GM19452 (cell line): ENCODE measurements at regions not wholly inside any gene's neighbourhood (a gene's known extent, or its start where the extent isn't known, plus 50 kb on each side); places are given as distances from the start of the nearest gene placed in this dataset.
"Not testable (repeated sequence)": the region's sequence is repeated elsewhere in the genome, so short reads cannot be mapped to it uniquely, and the experiment has no call there.

ENCODE experiments used
- ATAC-seq: cut with Tn5 transposase; IDR thresholded peaks from one replicate; pipeline ENCODE4 v1.9.1; 2021; ENCODE audit not compliant: unreplicated experiment

DNA sequence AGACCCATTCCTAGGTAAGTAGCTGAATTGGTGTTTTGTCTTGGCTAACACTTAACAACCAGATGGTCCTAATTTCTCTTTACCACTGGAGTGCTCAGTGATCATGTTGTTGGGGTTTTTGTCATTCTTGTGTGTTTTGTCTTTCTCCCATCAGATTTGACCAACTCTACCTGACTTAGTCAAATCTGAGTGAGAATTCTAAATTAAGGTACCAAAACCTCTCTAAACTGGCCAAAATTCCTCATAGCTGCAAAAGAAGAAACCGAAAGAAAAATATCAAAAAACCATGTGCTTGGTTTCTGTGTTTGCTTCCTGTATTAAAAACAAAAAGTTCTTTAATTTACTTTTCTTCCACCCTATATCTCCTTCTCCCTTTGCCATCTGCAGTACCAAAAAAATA lies 350.7 kb upstream of the SPHKAP start:
- no peak for ATAC-seq

DNA sequence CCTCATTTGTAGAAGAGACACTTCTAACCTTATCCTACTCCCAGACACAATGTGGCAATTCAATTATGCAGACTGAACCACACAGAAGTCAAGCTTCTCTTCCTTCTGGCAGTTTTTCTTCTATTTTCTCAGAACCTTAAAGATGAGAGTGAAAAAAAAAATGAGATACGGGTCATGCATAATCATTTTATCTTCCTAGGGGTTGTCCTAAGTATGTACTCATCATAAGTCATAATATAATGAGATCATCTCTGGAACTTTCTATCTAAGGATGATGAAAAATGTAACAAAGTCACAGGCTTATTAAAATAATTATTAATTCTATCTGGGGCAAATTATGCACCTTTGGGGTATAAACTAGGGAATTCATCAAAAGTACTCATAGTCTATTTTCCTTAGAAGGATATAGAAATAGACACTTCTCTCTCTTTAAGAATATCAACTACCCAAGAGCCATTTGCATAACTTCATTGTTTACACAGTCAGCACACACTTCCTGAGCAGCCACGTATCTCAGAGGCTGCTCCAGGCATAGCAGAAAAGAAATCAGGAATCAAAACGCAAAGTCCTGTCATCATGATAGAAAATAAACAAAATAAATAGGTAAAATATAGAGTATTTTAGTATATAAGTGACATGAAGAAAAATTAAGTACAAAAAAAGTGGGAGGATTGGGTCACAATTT lies 345.9 kb upstream of the SPHKAP start:
- no peak for ATAC-seq

DNA sequence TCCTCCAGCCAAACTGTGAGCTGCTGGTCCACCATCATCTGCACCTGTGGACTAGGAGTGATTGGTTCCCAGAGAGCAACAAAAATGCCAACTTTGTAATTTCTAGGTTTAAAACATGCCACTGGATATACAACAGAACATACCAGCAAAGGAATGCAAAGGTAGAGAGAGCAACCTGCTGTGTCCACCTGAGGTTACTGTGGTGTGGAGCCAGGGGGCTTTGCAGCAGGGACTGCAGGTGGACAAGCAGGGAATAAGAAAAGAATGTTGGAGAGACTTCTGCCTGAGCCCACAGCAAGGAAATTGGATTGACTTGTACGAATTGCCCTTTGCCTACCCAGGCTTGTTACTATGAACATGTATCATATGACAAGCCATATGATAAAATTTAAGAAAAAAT lies 345.2 kb upstream of the SPHKAP start:
- no peak for ATAC-seq

DNA sequence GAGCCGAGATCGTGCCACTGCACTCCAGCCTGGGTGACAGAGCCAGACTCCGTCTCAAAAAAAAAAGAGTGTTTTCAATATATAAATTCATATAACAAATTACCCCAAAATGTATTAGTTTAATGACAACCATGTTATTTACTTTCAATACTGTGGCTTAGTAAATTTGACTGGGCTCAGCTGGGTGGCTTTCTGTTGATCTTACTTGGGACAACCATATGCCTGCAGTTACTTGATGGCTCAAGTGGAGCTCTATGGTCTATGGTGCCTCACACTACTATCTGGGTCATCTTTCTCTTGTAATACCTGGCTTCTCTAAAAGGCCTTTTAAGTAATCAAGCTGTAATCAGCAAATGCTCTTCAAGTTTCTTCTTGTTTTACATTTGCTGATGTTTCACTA lies 341.5 kb upstream of the SPHKAP start:
- ATAC-seq: no peak

DNA sequence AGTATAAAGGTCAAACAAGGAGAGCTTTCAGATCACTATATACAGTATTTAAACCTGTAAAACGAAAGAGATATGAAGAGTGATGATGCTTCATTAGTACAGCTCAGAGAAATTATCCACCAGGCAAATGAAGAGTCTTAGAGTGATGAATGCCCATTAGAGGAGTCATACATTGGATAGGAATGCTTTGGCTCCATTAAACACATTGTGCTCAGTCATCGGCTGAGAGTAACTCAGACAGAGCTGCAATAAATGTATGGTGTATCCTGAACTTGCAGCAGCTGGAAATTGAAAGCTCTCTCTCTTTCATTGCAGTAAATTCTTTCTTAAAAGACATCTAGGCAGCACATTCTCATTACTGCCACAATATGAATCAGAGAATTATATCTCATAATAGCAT lies 340.8 kb upstream of the SPHKAP start:
- ATAC-seq: no peak

DNA sequence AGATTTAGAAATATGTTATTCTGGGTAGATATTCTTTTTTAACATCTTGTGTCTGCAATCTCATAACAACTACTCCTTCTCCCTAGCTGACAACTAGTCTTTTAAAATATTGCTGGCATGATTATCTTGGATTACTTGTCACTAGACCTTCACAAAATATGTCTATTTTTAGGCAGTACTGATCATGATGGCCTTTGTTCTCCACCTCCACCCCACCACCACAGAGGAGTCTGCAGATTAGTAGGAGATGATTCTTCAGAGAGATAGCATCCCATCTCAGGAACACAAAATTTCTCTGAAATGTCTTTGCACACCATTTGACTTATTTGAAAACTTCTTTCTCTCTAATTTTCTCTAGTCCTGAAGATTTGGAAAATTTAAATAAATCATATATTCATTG lies 338.1 kb upstream of the SPHKAP start:
- ATAC-seq: no peak

DNA sequence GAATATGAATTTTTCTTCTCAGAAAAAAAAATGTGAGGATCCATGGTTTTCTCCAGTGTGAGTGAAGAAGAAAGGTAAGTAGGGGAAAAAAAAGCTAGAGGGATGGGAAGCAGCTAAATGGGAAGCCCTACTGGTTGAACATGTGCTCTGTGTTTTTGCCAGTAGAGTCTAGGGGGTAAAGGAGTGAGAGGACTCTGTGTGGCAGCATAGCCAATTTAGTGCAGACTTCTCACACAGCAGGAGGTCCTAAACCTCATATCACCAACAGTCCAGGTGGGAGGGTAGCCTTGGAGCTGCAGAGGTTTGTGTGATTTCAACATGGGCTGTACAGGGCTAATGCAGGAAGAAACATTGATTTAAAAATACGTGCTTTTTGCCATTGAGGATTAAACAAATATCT lies 334.5 kb upstream of the SPHKAP start:
- no peak for ATAC-seq

DNA sequence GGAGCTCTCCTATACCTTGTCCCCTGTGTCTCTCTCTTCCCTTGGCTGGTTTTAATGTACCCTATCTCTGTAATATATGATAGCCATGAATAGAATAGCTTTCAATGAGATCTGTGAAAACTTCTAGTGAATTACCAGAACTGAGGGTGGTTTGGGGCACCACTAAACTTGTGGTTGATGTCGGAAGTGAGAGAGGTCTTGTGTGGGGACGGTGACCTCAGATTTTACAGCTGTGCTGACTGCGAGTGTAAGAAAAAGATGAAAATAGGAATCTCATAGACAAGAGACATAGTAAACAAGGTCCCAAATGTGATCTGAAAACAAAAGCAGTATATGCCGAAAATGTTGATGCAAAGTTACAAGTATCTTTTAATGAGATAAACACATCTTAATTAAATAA lies 332.0 kb upstream of the SPHKAP start:
- ATAC-seq: not testable (repeated sequence)

DNA sequence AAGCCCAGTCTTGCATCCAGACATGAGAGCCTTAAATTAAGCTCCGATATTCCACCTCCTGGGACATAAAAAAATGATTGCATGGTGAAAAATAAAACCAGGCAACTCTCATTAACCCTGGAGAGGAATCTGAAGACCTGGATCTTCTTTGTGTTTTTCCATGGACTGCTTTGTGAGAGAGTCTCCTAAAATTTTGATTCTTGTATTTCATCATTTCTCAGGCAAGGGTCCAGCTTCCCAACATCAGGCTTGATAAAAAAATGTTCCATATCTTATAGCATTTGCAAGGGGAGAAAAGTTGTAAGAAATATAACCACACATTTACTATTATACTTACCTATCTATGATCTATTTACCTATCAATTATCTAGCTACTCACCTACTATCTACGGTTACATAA lies 327.5 kb upstream of the SPHKAP start:
- ATAC-seq: no peak

DNA sequence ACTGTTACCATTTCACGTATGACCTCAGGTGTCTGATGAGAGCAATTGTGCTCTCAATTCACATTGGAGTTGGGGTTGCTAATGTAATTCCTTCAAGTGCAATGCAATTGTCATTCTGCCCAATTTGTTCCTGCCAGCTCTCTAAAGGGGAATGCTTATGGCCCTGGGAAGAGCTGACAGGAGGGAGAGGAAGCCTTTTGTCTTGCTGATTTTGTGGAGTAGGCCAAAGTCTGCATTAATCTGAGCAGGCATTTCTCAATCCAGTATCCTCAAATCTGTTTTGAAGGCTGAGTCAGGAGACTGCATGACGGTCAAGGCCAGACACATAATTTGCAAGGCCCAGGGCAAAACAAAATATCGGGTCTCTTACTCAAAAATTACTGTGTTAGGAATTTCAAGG lies 326.4 kb upstream of the SPHKAP start:
- no peak for ATAC-seq

DNA sequence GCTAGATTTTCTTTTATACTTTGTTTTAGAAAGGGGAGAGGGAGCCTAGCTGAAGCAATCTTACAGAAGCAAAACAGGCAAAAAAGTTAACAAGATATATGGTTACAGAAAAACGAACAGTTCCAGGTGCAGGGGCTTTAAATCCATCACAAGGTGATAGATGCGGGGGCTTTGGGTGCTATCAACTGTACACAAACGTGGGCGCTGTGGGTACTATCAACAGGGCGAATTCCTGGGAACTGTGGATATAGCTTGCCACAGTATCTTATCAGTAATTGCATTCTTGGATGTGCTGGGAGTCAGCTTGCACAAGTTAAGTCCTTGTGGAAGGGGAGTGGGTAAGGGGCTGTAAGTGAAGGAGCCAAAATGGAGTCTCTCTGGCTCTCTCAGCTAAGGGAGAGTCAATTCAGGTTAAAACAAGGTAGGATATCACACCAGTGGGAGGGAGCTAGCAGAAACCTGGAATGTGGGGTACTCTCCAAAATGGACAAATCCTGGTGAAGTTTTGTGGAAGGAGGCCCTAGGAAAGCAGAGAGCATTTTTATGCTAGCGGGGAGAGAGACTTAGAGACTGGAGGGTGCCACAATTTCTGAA lies 325.8 kb upstream of the SPHKAP start:
- ATAC-seq: no peak

DNA sequence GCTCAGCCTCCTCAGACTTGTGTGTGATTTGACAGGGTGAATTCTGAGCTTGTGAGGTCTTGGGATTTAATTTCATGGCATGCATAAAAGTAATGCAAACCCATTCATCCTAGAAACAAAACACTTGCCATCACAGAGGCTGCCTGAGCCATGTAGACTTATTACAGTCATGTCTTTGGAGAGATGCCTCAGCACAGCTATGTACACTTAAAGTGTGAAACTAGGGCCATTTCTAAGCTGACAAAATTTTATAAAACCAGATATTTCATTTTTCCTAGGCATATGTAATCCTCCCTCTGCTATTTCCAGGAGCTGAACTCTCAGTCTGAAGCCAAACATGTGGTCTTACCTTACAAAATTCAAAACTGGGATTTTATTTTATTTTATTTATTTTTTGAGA lies 322.2 kb upstream of the SPHKAP start:
- no peak for ATAC-seq

DNA sequence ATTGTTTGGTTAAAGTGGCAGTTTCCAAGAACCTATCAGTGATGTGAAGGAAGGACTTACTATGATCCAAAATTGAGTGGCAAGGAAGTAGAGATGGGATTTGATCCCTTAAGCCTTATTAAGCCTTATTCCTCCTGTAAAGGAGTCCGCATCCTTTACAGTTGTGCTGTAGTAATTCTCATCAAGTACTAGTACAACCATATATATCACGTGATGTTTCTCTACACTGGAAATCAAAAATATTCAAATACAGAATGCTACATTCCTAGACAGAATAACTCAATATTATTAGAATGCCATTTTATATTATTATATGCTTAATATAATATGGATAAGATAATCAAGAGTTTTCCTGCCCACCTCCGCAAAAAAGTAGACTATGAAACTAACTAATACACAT lies 312.4 kb upstream of the SPHKAP start:
- ATAC-seq: no peak

DNA sequence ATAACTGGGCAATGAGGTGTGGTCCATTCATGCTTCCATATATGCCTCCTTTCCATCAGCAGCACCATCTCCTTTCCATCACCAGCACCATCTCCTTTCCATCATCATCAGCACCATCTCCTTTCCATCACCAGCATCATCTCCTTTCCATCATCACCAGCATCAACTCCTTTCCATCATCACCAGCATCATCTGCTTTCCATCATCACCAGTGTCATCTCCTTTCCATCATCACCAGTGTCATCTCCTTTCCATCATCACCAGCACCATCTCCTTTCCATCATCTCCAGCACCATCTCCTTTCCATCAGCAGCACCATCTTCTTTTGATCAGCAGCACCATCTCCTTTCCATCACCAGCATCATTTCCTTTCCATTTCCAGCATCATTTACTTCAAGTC lies 297.5 kb upstream of the SPHKAP start:
- ATAC-seq: no peak

DNA sequence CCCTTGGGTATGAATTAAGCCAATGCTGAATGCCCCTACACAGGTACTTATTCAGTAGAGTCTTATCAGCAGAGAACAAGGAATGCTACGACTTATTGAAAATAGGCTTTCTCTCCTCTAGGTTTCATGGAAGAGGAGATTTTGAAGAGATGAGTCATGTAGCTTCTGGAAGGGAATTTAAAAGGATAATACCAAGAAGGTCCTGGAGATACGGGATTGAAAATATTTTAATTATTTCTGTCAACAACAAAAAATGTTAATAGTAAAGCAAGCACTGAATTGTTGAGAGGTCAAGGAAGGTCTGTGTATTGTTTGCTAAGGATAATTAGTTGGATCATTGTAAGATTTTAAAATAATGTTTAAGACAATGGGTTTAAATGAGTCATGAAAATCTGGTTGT lies 293.0 kb upstream of the SPHKAP start:
- ATAC-seq: no peak

DNA sequence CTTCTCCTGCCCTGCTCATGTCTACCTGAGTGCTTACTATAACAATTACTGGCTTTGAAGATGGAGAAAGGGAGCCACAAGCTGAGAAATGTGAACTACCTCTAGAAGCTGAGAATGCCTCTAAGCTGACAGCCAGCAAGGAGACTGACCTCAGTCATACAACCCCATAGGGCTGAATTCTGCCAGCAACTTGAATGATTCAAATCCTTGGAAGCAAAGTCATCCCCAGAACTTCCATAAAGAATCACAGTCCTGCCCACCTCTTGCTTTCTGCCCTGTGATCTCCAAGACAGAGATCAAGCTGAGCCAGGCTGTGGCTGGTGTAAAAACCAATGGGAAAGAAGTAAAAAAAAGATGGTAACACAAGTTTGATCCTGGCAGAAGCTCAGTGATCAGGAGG lies 288.2 kb upstream of the SPHKAP start:
- ATAC-seq: no peak

DNA sequence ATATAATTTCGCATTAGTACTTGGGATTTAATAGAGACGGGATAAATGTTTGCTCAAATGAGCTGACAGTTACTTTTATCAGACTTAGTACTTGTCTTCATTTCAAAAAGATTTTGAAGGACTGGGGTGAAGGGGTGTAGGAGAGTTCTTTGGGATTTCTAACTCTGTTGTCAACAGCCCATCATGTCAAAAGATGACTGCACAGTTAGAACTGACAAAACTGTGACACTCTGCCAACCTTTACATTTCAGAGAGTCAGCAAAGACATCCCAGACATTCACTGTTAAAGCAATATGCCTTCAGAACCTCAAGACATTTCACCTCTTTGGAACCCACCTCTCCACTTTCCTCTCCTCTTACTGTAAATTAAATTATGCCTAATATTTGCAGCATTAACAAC lies 285.4 kb upstream of the SPHKAP start:
- no peak for ATAC-seq

DNA sequence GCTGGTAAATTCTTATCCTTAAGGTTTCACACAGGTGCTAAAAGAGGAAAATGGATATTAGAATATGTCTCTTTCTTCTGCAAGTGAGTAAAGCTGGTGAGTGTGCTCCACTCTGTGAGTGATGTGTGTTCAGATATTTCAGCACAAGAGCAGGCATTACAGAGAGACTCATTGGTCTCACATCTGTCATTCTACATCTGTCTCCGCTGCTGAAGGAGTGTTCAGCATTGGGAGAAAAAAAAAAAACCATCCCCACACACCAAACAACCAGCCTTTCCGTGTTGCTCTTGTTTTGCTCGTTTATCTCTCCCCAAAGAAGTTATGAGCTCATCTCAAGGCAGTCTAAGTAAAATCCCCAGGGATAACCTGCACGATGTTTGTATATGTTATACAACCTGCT lies 283.9 kb upstream of the SPHKAP start:
- ATAC-seq: no peak

DNA sequence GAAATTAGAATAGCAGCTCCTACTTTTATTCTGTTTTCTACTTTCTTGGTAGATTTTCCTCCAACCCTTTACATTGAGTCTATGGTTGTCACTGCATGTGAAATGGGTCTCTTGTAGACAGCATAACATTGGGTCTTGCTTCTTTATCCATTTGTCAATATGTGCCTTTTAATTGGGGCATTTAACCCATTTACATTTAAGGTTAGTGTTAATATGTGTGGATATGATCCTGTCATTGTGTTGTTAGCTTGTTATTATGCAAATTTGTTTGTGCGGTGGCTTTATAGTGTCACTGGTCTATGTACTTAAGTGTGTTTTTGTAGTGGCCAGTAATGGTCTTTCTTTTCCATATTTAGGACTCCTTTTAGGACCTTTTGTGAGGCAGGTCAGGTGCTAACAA lies 276.9 kb upstream of the SPHKAP start:
- no peak for ATAC-seq

DNA sequence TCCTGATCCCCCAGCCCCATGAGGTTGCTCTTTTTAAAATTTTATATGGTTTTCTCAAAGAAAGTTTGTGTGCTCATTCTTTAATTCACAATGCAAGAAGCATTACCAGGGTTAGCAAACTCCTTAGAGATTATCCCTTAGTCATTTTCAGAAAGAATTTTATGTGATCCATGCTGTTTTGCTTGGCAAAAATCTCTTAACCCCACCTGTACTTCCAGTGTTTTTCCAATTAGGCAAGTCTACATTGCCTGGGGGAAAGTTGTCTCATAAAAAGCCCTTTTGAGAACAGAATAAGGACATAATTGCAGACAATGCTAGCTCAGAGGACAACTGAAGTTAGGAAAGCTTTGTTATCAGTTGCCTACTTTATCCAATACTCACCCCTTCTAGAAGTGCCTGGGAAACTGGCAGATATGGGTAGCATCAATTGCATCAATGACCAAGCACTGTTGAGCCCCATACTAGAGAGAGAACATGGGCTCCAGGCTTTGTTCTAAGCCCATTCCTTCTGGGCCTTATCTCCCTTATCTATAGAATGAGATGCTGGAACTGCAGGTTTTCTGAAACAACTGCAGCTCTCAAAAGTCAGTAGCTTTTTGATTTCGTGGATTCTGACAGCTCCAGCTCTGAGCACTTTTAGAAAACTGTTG lies 265.9 kb upstream of the SPHKAP start:
- no peak for ATAC-seq

DNA sequence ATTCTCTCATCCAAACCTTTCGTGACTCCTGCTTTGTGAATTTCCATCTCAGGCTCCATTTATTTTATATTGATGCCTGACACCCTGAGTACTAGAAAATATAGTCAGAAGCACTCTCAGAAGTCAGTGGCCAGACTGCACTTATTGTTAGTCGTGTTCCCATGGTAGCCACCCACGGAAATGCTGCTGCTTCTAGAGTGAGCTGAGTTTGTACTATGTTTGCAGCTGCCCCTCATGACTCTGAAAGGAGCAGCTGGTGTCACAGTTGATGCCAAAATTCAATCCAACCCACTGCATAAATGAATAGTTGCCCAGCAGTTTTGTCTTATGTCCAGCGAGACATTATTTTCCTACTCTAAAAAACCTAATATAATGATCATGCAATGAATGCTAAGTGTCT lies 265.2 kb upstream of the SPHKAP start:
- ATAC-seq: no peak

DNA sequence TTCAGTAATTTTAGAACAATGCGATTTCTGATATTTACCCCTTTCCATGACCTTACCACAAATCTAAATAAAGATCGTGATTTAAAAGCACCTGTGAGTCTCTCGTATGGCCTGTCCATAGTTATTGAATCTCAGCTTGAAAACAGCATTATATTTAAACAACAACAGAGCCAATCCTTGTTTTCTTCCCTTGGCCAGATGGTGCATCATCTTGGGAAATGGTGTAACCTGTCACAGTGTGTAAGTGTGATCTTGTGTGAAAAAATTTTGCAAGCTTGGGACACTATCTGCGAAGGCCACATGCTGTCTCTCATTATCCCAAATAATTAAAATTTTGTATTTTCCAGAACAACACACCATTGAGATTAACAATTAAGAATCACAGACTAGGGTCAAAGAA lies 262.7 kb upstream of the SPHKAP start:
- ATAC-seq: no peak

DNA sequence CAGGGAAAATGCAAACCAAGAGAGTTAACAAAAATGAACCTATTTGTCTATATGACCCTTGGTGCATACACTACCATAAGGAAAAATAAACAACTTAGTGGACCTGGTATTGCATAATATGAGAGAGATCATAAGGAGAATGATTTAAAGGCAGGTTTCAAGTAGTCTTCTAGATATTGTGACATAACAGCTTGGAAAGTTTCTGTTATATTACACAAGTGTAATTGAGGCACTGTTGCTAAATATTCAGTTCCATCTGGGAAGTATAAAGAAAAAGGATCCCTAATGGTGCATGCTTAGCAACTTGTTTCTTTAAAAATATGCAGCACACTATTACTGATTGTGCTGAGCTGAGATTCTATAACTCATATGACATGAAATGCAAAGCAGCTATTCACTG lies 252.2 kb upstream of the SPHKAP start:
- no peak for ATAC-seq
